ENCODE measurements at regions not wholly inside any gene's neighbourhood (a gene's known extent, or its start where the extent isn't known, plus 50 kb on each side); places are given as distances from the start of the nearest gene placed in this dataset.

- TF ChIP-seq, protein P1, sequence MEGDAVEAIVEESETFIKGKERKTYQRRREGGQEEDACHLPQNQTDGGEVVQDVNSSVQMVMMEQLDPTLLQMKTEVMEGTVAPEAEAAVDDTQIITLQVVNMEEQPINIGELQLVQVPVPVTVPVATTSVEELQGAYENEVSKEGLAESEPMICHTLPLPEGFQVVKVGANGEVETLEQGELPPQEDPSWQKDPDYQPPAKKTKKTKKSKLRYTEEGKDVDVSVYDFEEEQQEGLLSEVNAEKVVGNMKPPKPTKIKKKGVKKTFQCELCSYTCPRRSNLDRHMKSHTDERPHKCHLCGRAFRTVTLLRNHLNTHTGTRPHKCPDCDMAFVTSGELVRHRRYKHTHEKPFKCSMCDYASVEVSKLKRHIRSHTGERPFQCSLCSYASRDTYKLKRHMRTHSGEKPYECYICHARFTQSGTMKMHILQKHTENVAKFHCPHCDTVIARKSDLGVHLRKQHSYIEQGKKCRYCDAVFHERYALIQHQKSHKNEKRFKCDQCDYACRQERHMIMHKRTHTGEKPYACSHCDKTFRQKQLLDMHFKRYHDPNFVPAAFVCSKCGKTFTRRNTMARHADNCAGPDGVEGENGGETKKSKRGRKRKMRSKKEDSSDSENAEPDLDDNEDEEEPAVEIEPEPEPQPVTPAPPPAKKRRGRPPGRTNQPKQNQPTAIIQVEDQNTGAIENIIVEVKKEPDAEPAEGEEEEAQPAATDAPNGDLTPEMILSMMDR (IDR thresholded peaks at IDR 0.05) = no peak
These were observed 165.6 kb upstream of the WDFY3 start for GRCh38 chr4:85132117-85132516.

DNA sequence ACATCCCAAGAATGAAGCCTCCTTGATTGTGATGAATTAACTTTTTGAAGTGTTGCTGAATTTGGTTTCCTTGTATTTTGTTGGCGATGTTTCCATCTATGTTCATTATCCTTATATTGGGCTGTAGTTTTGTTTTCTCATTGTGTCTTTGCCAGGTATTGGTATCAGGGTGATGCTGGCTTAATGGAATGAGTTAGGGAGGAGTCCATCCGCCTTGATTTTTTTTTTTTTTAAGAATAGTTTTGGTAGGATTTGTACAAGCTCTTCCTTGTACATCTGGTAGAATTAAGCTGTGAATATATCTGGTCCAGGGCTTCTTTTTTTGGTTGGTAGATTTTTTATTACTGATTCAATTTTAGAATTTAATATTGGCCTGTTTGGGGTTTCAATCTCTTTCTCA lies 166.1 kb upstream of the WDFY3 start:
- TF ChIP-seq, protein P1 (IDR thresholded peaks at IDR 0.05) = no peak

GRCh38 chr4:85142451-85142850 lies 176.0 kb upstream of the WDFY3 start:
- TF ChIP-seq, protein P1 (IDR thresholded peaks at IDR 0.05) = no peak

GRCh38 chr4:85147481-85148076 lies 181.1 kb upstream of the WDFY3 start:
- TF ChIP-seq, protein P1 (IDR thresholded peaks at IDR 0.05) = peak; percentile 68

- TF ChIP-seq, protein P1 (IDR thresholded peaks at IDR 0.05) = no peak
These were observed 183.2 kb upstream of the WDFY3 start for GRCh38 chr4:85149676-85150075.

DNA sequence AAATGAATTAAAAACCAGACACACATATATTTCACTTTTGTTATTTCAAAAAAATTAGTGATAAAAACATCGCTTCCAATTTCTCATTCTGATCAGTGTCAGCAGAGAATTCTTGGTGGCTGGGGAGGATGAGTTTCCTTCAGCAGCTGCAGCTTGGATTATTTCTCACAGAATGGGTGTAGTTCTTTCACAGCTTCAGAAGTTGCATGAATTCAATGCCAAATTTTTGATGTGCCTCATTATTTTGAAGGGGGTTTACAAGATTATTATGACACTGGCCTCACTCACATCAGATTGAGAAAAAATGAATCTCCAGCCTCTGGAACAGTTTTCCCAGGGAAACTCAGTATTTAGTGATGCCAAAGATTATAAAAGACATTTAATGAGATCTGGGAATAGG lies 184.9 kb upstream of the WDFY3 start:
- TF ChIP-seq, protein P1 (IDR thresholded peaks at IDR 0.05) = no peak

DNA sequence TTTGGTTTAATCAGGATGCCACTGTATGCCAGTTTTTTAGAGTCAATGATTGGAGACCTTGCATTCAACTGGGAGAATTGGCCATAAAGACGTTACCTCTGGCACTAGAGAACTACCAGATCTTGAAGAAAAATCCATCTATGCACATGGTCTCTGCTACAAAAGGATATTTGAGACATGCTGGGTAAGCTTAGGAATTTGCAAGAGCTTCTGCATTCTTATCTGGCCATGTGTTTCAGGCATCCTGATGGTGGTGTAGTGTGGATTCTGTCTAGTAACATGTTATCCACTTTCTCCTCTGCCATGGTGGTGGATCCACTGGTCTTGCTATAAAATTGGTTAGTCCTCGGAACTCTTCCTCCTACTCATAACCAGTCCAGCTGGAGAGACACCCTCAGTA lies 185.3 kb upstream of the WDFY3 start:
- TF ChIP-seq, protein P1 (IDR thresholded peaks at IDR 0.05) = no peak

GRCh38 chr4:85152480-85152879 lies 186.0 kb upstream of the WDFY3 start:
- TF ChIP-seq, protein P1 (IDR thresholded peaks at IDR 0.05) = no peak
